Activated CD8-positive, alpha-beta memory T cell treated with anti-CD3 and anti-CD28 coated beads for 48 hours (primary cell): ENCODE measurements at regions not wholly inside any gene's neighbourhood (a gene's known extent, or its start where the extent isn't known, plus 50 kb on each side); places are given as distances from the start of the nearest gene placed in this dataset.
"Not testable (repeated sequence)": the region's sequence is repeated elsewhere in the genome, so short reads cannot be mapped to it uniquely, and the experiment has no call there.

Experiments
- DNase-seq, 3 experiments: peaks; one replicate each; pipeline ENCODE4 v3.0.0-alpha.2; 2020; ENCODE audit warnings: low read depth in 2 of 3, low spot score in 2 of 3

GRCh38 chr5:56763711-56764466 lies 51.5 kb upstream of the MAP3K1 start:
- no peak for DNase-seq

DNA sequence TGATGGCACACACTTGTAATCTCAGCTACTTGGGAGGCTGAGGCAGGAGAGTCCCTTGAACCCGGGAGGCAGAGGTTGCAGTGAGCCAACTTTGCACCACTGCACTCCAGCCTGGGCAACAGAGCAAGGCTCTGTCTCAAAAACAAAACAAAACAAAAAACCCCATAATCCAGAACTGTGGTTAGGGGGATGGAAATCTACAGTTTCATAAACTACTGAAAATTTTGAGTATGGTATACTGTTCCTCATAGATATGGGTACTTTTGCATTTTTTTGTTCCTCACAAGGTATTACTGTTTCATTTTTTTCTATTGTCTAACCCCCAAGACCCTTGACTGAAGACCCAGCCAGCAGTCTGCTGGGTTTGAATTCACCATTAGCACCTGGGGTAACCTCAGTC lies 52.2 kb upstream of the MAP3K1 start:
- DNase-seq: no peak

- DNase-seq: no peak
Measured at GRCh38 chr5:56761151-56761885, 54.0 kb upstream of the MAP3K1 start.

GRCh38 chr5:56760723-56761122 lies 54.6 kb upstream of the MAP3K1 start:
- DNase-seq: no peak

DNA sequence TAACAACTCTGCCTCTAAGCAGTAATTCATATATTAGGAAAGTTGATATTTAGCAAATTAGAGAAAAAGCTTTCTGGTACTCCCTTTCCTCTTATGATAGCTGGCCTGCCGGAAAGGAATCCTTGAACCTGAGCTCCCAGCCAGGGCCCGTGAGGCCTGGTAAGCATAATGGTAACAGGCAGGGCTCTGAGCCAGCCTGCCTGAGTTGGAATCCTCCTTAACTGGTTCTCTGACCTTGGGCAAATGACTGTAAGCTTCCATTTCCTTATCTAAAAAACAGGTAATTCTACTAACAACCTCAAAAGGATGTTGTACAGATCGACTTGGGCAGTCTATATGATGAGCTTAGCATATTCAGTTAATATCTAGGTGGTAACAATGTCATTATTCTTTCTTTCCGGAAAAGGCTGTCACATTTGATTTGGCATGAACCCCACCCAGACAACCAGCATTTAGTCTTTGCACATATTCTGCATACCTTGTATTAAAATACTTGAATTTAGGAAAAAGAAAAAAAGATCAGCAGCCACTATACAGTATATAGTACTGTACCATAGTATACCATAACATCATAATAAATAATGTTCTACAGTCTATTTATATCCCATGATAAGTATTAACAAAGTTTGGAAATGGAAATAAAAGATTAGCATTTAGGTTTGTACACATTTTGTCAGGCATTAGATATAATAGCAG lies 55.7 kb upstream of the MAP3K1 start:
- no peak for DNase-seq

GRCh38 chr5:56757077-56757476 lies 58.3 kb upstream of the MAP3K1 start:
- DNase-seq: no peak

GRCh38 chr5:56755036-56755555 lies 60.3 kb upstream of the MAP3K1 start:
- DNase-seq: no peak

DNA sequence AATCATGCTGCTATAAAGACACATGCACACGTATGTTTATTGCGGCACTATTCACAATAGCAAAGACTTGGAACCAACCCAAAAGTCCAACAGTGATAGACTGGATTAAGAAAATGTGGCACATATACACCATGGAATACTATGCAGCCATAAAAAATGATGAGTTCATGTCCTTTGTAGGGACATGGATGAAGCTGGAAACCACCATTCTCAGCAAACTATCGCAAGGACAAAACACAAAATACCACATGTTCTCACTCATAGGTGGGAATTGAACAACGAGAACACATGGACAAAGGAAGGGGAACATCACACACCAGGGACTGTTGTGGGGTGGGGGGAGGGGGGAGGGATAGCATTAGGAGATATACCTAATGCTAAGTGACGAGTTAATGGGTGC lies 61.8 kb upstream of the MAP3K1 start:
- DNase-seq: not testable (repeated sequence)

GRCh38 chr5:56751572-56752313 lies 63.6 kb upstream of the MAP3K1 start:
- DNase-seq: no peak

GRCh38 chr5:56749842-56750241 lies 65.5 kb upstream of the MAP3K1 start:
- no peak for DNase-seq

- DNase-seq: no peak
Measured at GRCh38 chr5:56746553-56747339, 68.6 kb upstream of the MAP3K1 start.

GRCh38 chr5:56745864-56746263 lies 69.5 kb upstream of the MAP3K1 start:
- DNase-seq: no peak

DNA sequence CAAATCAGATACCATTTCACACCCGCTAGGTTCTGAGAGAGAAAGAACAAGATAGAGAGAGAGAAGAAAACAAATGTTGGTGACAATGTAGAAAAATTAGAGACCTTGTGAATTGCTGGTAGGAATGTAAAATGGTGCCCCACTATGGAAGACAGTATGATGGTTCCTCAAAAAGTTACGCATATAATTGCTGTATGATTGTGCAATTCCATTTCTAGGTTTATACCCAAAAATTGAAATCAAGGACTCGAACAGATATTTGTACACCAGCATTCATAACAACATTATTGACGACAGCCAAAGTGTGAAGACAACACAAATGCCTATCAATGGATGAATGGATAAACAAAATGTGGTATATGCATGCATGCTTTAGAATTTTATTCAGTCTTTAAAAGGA lies 74.5 kb upstream of the MAP3K1 start:
- DNase-seq: no peak

- DNase-seq: no peak
Measured at GRCh38 chr5:56739990-56740389, 75.4 kb upstream of the MAP3K1 start.

DNA sequence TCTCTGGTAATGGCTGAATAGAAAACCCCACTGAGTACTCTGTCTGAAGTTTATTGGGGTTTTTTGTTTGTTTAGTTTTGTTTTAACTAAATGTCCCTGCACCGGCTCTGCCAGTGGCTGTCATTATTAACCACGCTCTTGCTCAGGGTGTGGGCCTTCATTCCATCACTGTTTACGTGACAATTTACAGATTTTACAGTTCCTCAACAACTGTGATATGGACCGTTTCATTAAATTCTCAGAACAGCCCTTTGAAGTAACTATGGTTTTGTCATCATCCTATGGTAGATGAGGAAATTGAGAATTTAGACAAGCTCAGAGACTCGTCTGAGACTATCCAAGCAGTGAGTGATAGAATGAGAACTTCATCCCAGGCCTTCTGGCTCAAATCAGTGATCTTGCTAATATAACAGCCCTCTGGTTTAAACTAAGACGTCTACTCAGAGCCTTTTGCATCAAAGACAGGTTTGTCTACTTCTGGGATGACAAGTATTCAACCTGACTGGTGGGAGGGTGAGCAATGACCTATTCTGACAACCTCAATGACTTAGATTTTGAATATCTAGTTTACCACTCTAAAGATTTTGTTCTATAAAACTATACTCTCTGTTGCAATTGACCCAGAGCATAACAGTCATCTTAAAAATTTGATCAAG lies 77.3 kb upstream of the MAP3K1 start:
- no peak for DNase-seq

DNA sequence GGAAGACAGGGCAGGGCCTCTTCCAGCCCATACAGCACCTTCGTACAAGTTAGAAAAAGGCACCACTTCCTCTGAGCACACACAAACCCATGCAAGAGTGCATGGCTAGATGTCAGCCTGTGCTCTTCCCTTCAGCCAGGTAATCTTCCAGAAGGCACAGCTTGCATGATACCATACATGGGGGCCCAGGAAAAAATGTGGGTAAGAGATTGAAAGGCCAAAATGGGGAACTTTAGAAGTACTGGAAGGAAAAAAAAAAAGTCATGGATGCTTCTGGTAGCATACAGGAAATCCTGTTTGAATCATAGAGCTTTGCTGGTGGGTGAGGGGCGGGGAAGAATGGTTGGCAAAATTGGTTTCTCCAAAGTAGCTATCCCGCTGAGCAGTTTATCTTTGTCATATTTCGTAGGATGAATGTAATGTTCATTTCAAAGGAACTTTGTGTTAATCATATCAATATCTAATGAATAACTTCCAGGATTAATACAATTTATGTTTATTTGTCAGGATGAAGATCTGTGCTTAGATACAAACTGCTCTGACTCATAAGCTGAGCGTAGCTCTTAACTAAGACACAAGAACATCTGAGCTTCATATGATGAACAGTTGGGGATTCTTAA lies 78.2 kb upstream of the MAP3K1 start:
- no peak for DNase-seq

GRCh38 chr5:56735849-56736641 lies 79.3 kb upstream of the MAP3K1 start:
- DNase-seq: no peak

- DNase-seq: no peak
Measured at GRCh38 chr5:56734091-56734694, 81.2 kb upstream of the MAP3K1 start.
